ENCODE measurements at regions not wholly inside any gene's neighbourhood (a gene's known extent, or its start where the extent isn't known, plus 50 kb on each side); places are given as distances from the start of the nearest gene placed in this dataset.

GRCh38 chr6:85026021-85026420 lies 261.6 kb upstream of the TBX18 start (continued):
- TF ChIP-seq FOXA2 (IDR thresholded peaks at IDR 0.05) (no peak), JUND (IDR thresholded peaks at IDR 0.05) (no peak)

- H3K27ac ChIP-seq (ENCODE audit: low read depth in 1 of 2, low read length in 2 of 2) = no peak overlapping the region
- no peak for DNase-seq (ENCODE audit: low spot score)
- no peak for TF ChIP-seq CTCF (IDR thresholded peaks at IDR 0.05; ENCODE audit: low read depth, low read length, missing input control)
- TF ChIP-seq TAF1 (conservative IDR thresholded peaks at IDR 0.05) = no peak
- TF ChIP-seq REST (IDR thresholded peaks at IDR 0.05) = no peak
- no peak for TF ChIP-seq EGR1 (IDR thresholded peaks at IDR 0.05; ENCODE audit: low read depth in 2 of 2)
- no peak for TF ChIP-seq YY1 (IDR thresholded peaks at IDR 0.05)
- no peak for TF ChIP-seq JUND (IDR thresholded peaks at IDR 0.05)
- TF ChIP-seq ZBTB33 (IDR thresholded peaks at IDR 0.05) = no peak
- no peak for TF ChIP-seq FOXA1 (IDR thresholded peaks at IDR 0.05)
- TF ChIP-seq RAD21 (IDR thresholded peaks at IDR 0.05) = no peak
- no peak for TF ChIP-seq MAX (IDR thresholded peaks at IDR 0.05)
- TF ChIP-seq FOXA2 (IDR thresholded peaks at IDR 0.05) = no peak
- no peak for TF ChIP-seq GABPA (IDR thresholded peaks at IDR 0.05 in 1 of 2, conservative IDR thresholded peaks at IDR 0.05 in 1 of 2)
- no peak for TF ChIP-seq ATF3 (IDR thresholded peaks at IDR 0.05)
- TF ChIP-seq HNF4A (conservative IDR thresholded peaks at IDR 0.05) = no peak
- TF ChIP-seq RXRA (IDR thresholded peaks at IDR 0.05) = no peak
- TF ChIP-seq NR2F2 (IDR thresholded peaks at IDR 0.05) = no peak
- H3K9ac ChIP-seq (ENCODE audit: low read depth in 1 of 2, low read length in 2 of 2) = no peak overlapping the region
- no peaks in the 10 kb centered on the region for H3K27me3 ChIP-seq (ENCODE audit: control insufficient read depth in 4 of 4, insufficient read depth in 4 of 4, low read length in 3 of 4)
- no peaks in the 10 kb centered on the region for H3K36me3 ChIP-seq (ENCODE audit: control insufficient read depth in 4 of 4, insufficient read depth in 3 of 4, low read depth in 1 of 4, low read length in 3 of 4)
- H3K4me1 ChIP-seq (ENCODE audit: control insufficient read depth in 4 of 4, insufficient read depth in 4 of 4, low read length in 3 of 4) = no peaks in the 10 kb centered on the region
- WGBS = 70% methylated on average over 2 of the region's 2 CpGs
- no peak overlapping the region for H3K4me3 ChIP-seq (ENCODE audit: low read depth in 1 of 3, low read length in 3 of 3)
- peaks cover 0 to 3% (median 0%) of the 10 kb centered on the region in 4 donors for H3K9me3 ChIP-seq (ENCODE audit: control insufficient read depth in 4 of 4, low read length in 3 of 4)
These were observed 259.3 kb upstream of the TBX18 start for GRCh38 chr6:85023721-85024120.
